C4-2B (cell line): ENCODE measurements at regions not wholly inside any gene's neighbourhood (a gene's known extent, or its start where the extent isn't known, plus 50 kb on each side); places are given as distances from the start of the nearest gene placed in this dataset.

ENCODE experiments used
- H3K27ac ChIP-seq: fragments of 450-650 bp; 2 replicates; pipeline ENCODE4 v1.5.1; 2017
- CTCF ChIP-seq: fragments of 450-650 bp; conservative IDR thresholded peaks from 2 replicates; pipeline ENCODE4 v1.5.1; 2017; ENCODE audit warnings: mild to moderate bottlenecking
- ZFX ChIP-seq: fragments of 450-650 bp; IDR thresholded peaks from 2 replicates; pipeline ENCODE4 v1.6.1; 2017

GRCh38 chr1:60547821-60548220 lies 474.3 kb upstream of the C1orf87 start:
- TF ChIP-seq CTCF (no peak), ZFX (no peak)
- no peak overlapping the region; the same call in 1 of the 2 replicates for H3K27ac ChIP-seq

GRCh38 chr1:60541831-60542532 lies 468.4 kb upstream of the C1orf87 start:
- H3K27ac ChIP-seq = no peak overlapping the region
- no peak for TF ChIP-seq CTCF
- no peak for TF ChIP-seq ZFX

GRCh38 chr1:60540141-60540540 lies 466.6 kb upstream of the C1orf87 start:
- no peak for TF ChIP-seq CTCF
- no peak for TF ChIP-seq ZFX
- no peak overlapping the region for H3K27ac ChIP-seq

GRCh38 chr1:60535713-60536112 lies 462.1 kb upstream of the C1orf87 start:
- H3K27ac ChIP-seq = no peak overlapping the region
- TF ChIP-seq ZFX (no peak), CTCF (no peak)

- TF ChIP-seq ZFX = no peak
- TF ChIP-seq CTCF = no peak
Measured at GRCh38 chr1:60527567-60527966, 454.0 kb upstream of the C1orf87 start.

GRCh38 chr1:60516996-60517395 lies 443.4 kb upstream of the C1orf87 start:
- TF ChIP-seq CTCF (no peak), ZFX (no peak)
- H3K27ac ChIP-seq = no peak overlapping the region

More at GRCh38 chr1:60527567-60527966, 454.0 kb upstream of the C1orf87 start:
- no peak overlapping the region for H3K27ac ChIP-seq

- no peak for TF ChIP-seq CTCF
- TF ChIP-seq ZFX = no peak
- no peak overlapping the region for H3K27ac ChIP-seq
Measured at GRCh38 chr1:60510162-60510561, 436.6 kb upstream of the C1orf87 start.
